GM06990 (cell line): ENCODE measurements at regions not wholly inside any gene's neighbourhood (a gene's known extent, or its start where the extent isn't known, plus 50 kb on each side); places are given as distances from the start of the nearest gene placed in this dataset.
A peak's percentile ranks its signal among the peaks of the same experiment; 100 is the strongest.

Experiments
- DNase-seq: peaks from one replicate; pipeline ENCODE4 v3.0.0-alpha.2; 2011; ENCODE audit not compliant: insufficient read length; ENCODE audit errors: extremely low read depth
- H3K27me3 ChIP-seq: replicated peaks from 2 replicates; pipeline ENCODE4 v1.6.0; 2011; ENCODE audit warnings: low read length; ENCODE audit not compliant: control insufficient read depth, insufficient read depth
- H3K36me3 ChIP-seq: 2 replicates; pipeline ENCODE4 v1.5.1; 2011; ENCODE audit warnings: low read length; ENCODE audit not compliant: control insufficient read depth, insufficient read depth
- H3K4me3 ChIP-seq: replicated peaks from 2 replicates; pipeline ENCODE4 v1.5.1; 2011; ENCODE audit warnings: low read depth, mild to moderate bottlenecking, control low read depth, low read length
- CTCF ChIP-seq: IDR thresholded peaks from 2 replicates; pipeline ENCODE4 v1.5.1; 2011; ENCODE audit warnings: low read length, control low read depth, mild to moderate bottlenecking, inconsistent platforms; ENCODE audit not compliant: insufficient read depth, poor library complexity, severe bottlenecking

- Histone ChIP-seq H3K4me3 (no peak overlapping the region), H3K36me3 (no peaks in the 10 kb centered on the region), H3K27me3 (no peaks in the 10 kb centered on the region; the same call in 1 of the 2 replicates)
- TF ChIP-seq CTCF, result no peak
- DNase-seq, result peak; percentile 20
Observed at GRCh38 chr2:136495636-136496035, 269.7 kb upstream of the THSD7B start.

- DNase-seq, result no peak
- Histone ChIP-seq H3K4me3 (no peak overlapping the region), H3K36me3 (no peaks in the 10 kb centered on the region), H3K27me3 (no peaks in the 10 kb centered on the region; the same call in 1 of the 2 replicates)
- TF ChIP-seq CTCF, result no peak
Observed at GRCh38 chr2:136492901-136493300, 272.4 kb upstream of the THSD7B start.

- no peak for DNase-seq
- Histone ChIP-seq H3K27me3 (no peaks in the 10 kb centered on the region; the same call in 1 of the 2 replicates), H3K36me3 (no peaks in the 10 kb centered on the region), H3K4me3 (no peak overlapping the region)
- TF ChIP-seq CTCF, result no peak
Observed at GRCh38 chr2:136490100-136490499, 275.2 kb upstream of the THSD7B start.

- Histone ChIP-seq H3K27me3 (no peaks in the 10 kb centered on the region; the same call in 1 of the 2 replicates), H3K4me3 (no peak overlapping the region), H3K36me3 (no peaks in the 10 kb centered on the region)
- no peak for TF ChIP-seq CTCF
- DNase-seq, result no peak
Observed at GRCh38 chr2:136487421-136487820, 277.9 kb upstream of the THSD7B start.

GRCh38 chr2:136486115-136486514 is 279.2 kb upstream of the THSD7B start:
- TF ChIP-seq CTCF, result no peak
- DNase-seq, result peak; percentile 64
- no peaks in the 10 kb centered on the region for H3K36me3 ChIP-seq
- H3K27me3 ChIP-seq, result no peaks in the 10 kb centered on the region
- no peak overlapping the region for H3K4me3 ChIP-seq

- Histone ChIP-seq H3K27me3 (no peaks in the 10 kb centered on the region), H3K36me3 (no peaks in the 10 kb centered on the region), H3K4me3 (no peak overlapping the region)
- DNase-seq, result no peak
- no peak for TF ChIP-seq CTCF
Observed at GRCh38 chr2:136482966-136483365, 282.4 kb upstream of the THSD7B start.
